IPS-20b (cell line): ENCODE measurements at regions not wholly inside any gene's neighbourhood (a gene's known extent, or its start where the extent isn't known, plus 50 kb on each side); places are given as distances from the start of the nearest gene placed in this dataset.

ENCODE experiments used
- H3K27ac ChIP-seq: one replicate; pipeline ENCODE4 v1.5.1; 2013; ENCODE audit warnings: low read length
- H3K27me3 ChIP-seq: 2 replicates; pipeline ENCODE4 v1.6.1; 2013; ENCODE audit warnings: mild to moderate bottlenecking, low read length, inconsistent platforms; ENCODE audit not compliant: insufficient read depth
- H3K36me3 ChIP-seq: 2 replicates; pipeline ENCODE4 v1.6.1; 2013; ENCODE audit warnings: low read depth, mild to moderate bottlenecking, inconsistent platforms, low read length, moderate library complexity; ENCODE audit not compliant: insufficient read depth
- H3K4me1 ChIP-seq: 2 replicates; pipeline ENCODE4 v1.6.1; 2013; ENCODE audit warnings: mild to moderate bottlenecking, control low read depth, inconsistent platforms, low read length, moderate library complexity; ENCODE audit not compliant: insufficient read depth
- H3K4me3 ChIP-seq: 2 replicates; pipeline ENCODE4 v1.5.1; 2013; ENCODE audit warnings: mild to moderate bottlenecking, low read length, inconsistent platforms
- H3K9ac ChIP-seq: 2 replicates; pipeline ENCODE4 v1.6.1; 2013; ENCODE audit warnings: low read depth, mild to moderate bottlenecking, inconsistent platforms, low read length, moderate library complexity
- H3K9me3 ChIP-seq: 2 replicates; pipeline ENCODE4 v1.6.1; 2013; ENCODE audit warnings: mild to moderate bottlenecking, low read depth, low read length, inconsistent platforms; ENCODE audit not compliant: insufficient read depth

- Histone ChIP-seq H3K27ac (no peak overlapping the region), H3K9me3 (0 out of 2 replicates have a peak, but pooled peaks cover 4% of the 10 kb centered on the region), H3K27me3 (no peaks in the 10 kb centered on the region), H3K9ac (no peak overlapping the region), H3K4me1 (no peaks in the 10 kb centered on the region), H3K4me3 (no peak overlapping the region), H3K36me3 (no peaks in the 10 kb centered on the region)
These were observed 95.8 kb upstream of the STEAP4 start for GRCh38 chr7:88402529-88402928.

- no peaks in the 10 kb centered on the region for H3K36me3 ChIP-seq
- H3K9ac ChIP-seq, result no peak overlapping the region
- no peak overlapping the region for H3K4me3 ChIP-seq
- no peak overlapping the region for H3K27ac ChIP-seq
- H3K4me1 ChIP-seq, result no peaks in the 10 kb centered on the region
- H3K27me3 ChIP-seq, result no peaks in the 10 kb centered on the region
- no peaks in the 10 kb centered on the region for H3K9me3 ChIP-seq
These were observed 94.4 kb upstream of the STEAP4 start for GRCh38 chr7:88401009-88401623.

- Histone ChIP-seq H3K9ac (no peak overlapping the region), H3K9me3 (no peaks in the 10 kb centered on the region), H3K27ac (no peak overlapping the region), H3K4me3 (no peak overlapping the region), H3K27me3 (no peaks in the 10 kb centered on the region), H3K36me3 (no peaks in the 10 kb centered on the region), H3K4me1 (no peaks in the 10 kb centered on the region)
These were observed 93.1 kb upstream of the STEAP4 start for GRCh38 chr7:88399696-88400240.

- Histone ChIP-seq H3K9ac (no peak overlapping the region), H3K36me3 (no peaks in the 10 kb centered on the region), H3K4me3 (no peak overlapping the region), H3K4me1 (no peaks in the 10 kb centered on the region), H3K27me3 (no peaks in the 10 kb centered on the region), H3K27ac (no peak overlapping the region), H3K9me3 (no peaks in the 10 kb centered on the region)
These were observed 92.3 kb upstream of the STEAP4 start for GRCh38 chr7:88399036-88399435.

- H3K9ac ChIP-seq, result no peak overlapping the region
- H3K4me1 ChIP-seq, result no peaks in the 10 kb centered on the region
These were observed 91.8 kb upstream of the STEAP4 start for GRCh38 chr7:88398459-88398858.

GRCh38 chr7:88396948-88397322 is 90.2 kb upstream of the STEAP4 start:
- Histone ChIP-seq H3K36me3 (no peaks in the 10 kb centered on the region), H3K4me1 (no peaks in the 10 kb centered on the region), H3K4me3 (no peak overlapping the region), H3K27ac (no peak overlapping the region), H3K9ac (no peak overlapping the region), H3K9me3 (no peaks in the 10 kb centered on the region), H3K27me3 (no peaks in the 10 kb centered on the region)

More at GRCh38 chr7:88398459-88398858, 91.8 kb upstream of the STEAP4 start:
- H3K27me3 ChIP-seq, result no peaks in the 10 kb centered on the region
- H3K36me3 ChIP-seq, result no peaks in the 10 kb centered on the region
- H3K4me3 ChIP-seq, result no peak overlapping the region
- H3K9me3 ChIP-seq, result no peaks in the 10 kb centered on the region
- no peak overlapping the region for H3K27ac ChIP-seq

GRCh38 chr7:88396295-88396947 is 89.7 kb upstream of the STEAP4 start:
- Histone ChIP-seq H3K9ac (no peak overlapping the region), H3K4me3 (no peak overlapping the region), H3K9me3 (no peaks in the 10 kb centered on the region), H3K4me1 (no peaks in the 10 kb centered on the region), H3K36me3 (no peaks in the 10 kb centered on the region), H3K27ac (no peak overlapping the region), H3K27me3 (no peaks in the 10 kb centered on the region)

- Histone ChIP-seq H3K9me3 (no peaks in the 10 kb centered on the region), H3K27ac (no peak overlapping the region), H3K36me3 (no peaks in the 10 kb centered on the region), H3K9ac (no peak overlapping the region), H3K27me3 (no peaks in the 10 kb centered on the region), H3K4me1 (no peaks in the 10 kb centered on the region), H3K4me3 (no peak overlapping the region)
These were observed 89.0 kb upstream of the STEAP4 start for GRCh38 chr7:88395715-88396114.

- no peak overlapping the region for H3K9ac ChIP-seq
- no peak overlapping the region for H3K4me3 ChIP-seq
- H3K9me3 ChIP-seq, result no peaks in the 10 kb centered on the region
- peaks cover 3% of the 10 kb centered on the region; the same call in 1 of the 2 replicates for H3K4me1 ChIP-seq
- H3K36me3 ChIP-seq, result no peaks in the 10 kb centered on the region
- no peak overlapping the region for H3K27ac ChIP-seq
- H3K27me3 ChIP-seq, result no peaks in the 10 kb centered on the region
These were observed 84.6 kb upstream of the STEAP4 start for GRCh38 chr7:88391247-88391646.

GRCh38 chr7:88387368-88387767 is 80.7 kb upstream of the STEAP4 start:
- no peak overlapping the region for H3K4me3 ChIP-seq
- no peaks in the 10 kb centered on the region for H3K36me3 ChIP-seq
- H3K27me3 ChIP-seq, result no peaks in the 10 kb centered on the region
- H3K4me1 ChIP-seq, result peaks cover 3% of the 10 kb centered on the region; the same call in 1 of the 2 replicates
- H3K9ac ChIP-seq, result no peak overlapping the region
- no peaks in the 10 kb centered on the region for H3K9me3 ChIP-seq
- H3K27ac ChIP-seq, result no peak overlapping the region

GRCh38 chr7:88386665-88387156 is 80.0 kb upstream of the STEAP4 start:
- Histone ChIP-seq H3K27me3 (no peaks in the 10 kb centered on the region), H3K4me3 (no peak overlapping the region), H3K9me3 (no peaks in the 10 kb centered on the region), H3K9ac (no peak overlapping the region), H3K36me3 (no peaks in the 10 kb centered on the region), H3K27ac (no peak overlapping the region), H3K4me1 (peaks cover 3% of the 10 kb centered on the region; the same call in 1 of the 2 replicates)

- peak overlapping the region; percentile 23; the same call in 1 of the 2 replicates for H3K9ac ChIP-seq
- no peak overlapping the region for H3K27ac ChIP-seq
- peaks cover 16% of the 10 kb centered on the region for H3K4me1 ChIP-seq
- H3K27me3 ChIP-seq, result no peaks in the 10 kb centered on the region
- no peaks in the 10 kb centered on the region for H3K36me3 ChIP-seq
- peaks cover 3% of the 10 kb centered on the region; the same call in 1 of the 2 replicates for H3K9me3 ChIP-seq
- H3K4me3 ChIP-seq, result peak overlapping the region; percentile 45; the same call in 1 of the 2 replicates
These were observed 70.7 kb upstream of the STEAP4 start for GRCh38 chr7:88377434-88377833.
